Esophagus squamous epithelium (tissue), 5 donors: ENCODE measurements at regions not wholly inside any gene's neighbourhood (a gene's known extent, or its start where the extent isn't known, plus 50 kb on each side); places are given as distances from the start of the nearest gene placed in this dataset.

ENCODE experiments used
- DNase-seq: peaks from one replicate; lab custom pipeline; 2025; lab: John Stamatoyannopoulos, UW
- H3K27ac ChIP-seq, 4 donors: fragments of 200-600 bp; sonication (generic); one replicate each; pipeline ENCODE4 v1.5.1; 2016 to 2019; ENCODE audit warnings: mild to moderate bottlenecking in 1 of 4
- H3K27me3 ChIP-seq, 4 donors: fragments of 200-600 bp; sonication (generic); 1 replicate in 3 of 4; 2 replicates in 1 of 4; pipeline versions ENCODE4 v1.5.1 to v1.6.0; 2017 to 2021; ENCODE audit warnings: antibody characterized with exemption in 1 of 4
- H3K36me3 ChIP-seq, 3 donors: fragments of 200-600 bp; sonication (generic); one replicate each; pipeline ENCODE4 v1.5.1; 2016 to 2019
- H3K4me1 ChIP-seq, 3 donors: fragments of 200-600 bp; sonication (generic); one replicate each; pipeline ENCODE4 v1.5.1; 2017 to 2019
- H3K4me3 ChIP-seq, 4 donors: fragments of 200-600 bp; sonication (generic); 1 replicate in 3 of 4; 2 replicates in 1 of 4; pipeline ENCODE4 v1.5.1; 2016 to 2019; ENCODE audit warnings: mild to moderate bottlenecking in 2 of 4, moderate library complexity in 1 of 4
- H3K9me3 ChIP-seq, 3 donors: fragments of 200-600 bp; sonication (generic); one replicate each; pipeline ENCODE4 v1.5.1; 2016 to 2019
- CTCF ChIP-seq, 6 experiments: fragments of 450-650 bp in 4 of 6; fragments of 200-600 bp in 2 of 6; sonication (generic) in 2 of 6; IDR thresholded peaks; one replicate each; pipeline ENCODE4 v1.5.1; 2016 to 2019; ENCODE audit warnings: antibody characterized with exemption in 6 of 6, mild to moderate bottlenecking in 4 of 6, moderate library complexity in 4 of 6
- POLR2A ChIP-seq, 4 donors: fragments of 450-650 bp; IDR thresholded peaks; one replicate each; pipeline ENCODE4 v1.6.1; 2017; ENCODE audit warnings: antibody characterized with exemption in 4 of 4, mild to moderate bottlenecking in 4 of 4, moderate library complexity in 3 of 4
- WGBS, 2 donors: methylation state at CpG; one replicate each; pipeline ENCODE4 v1.1.5; 2018; 5-methylcytosine and 5-hydroxymethylcytosine counted together
- intact Hi-C: fragments of 100-400 bp; cut with DNase I; formaldehyde crosslinking; loops from one replicate; pipeline ENCODE4 v1.15.0; 2022
- donor health status: DM: yes; HTN: yes; CAD: no.

- intact Hi-C loops = no loop called here
- Histone ChIP-seq H3K36me3 (no peaks in the 10 kb centered on the region), H3K27me3 (no peaks in the 10 kb centered on the region), H3K4me3 (no peak overlapping the region), H3K9me3 (no peaks in the 10 kb centered on the region), H3K27ac (no peak overlapping the region), H3K4me1 (no peaks in the 10 kb centered on the region)
- TF ChIP-seq POLR2A (IDR thresholded peaks at IDR 0.05) (no peak), CTCF (IDR thresholded peaks at IDR 0.05) (no peak)
- DNase-seq = no peak
- WGBS, 2 donors = 69 to 72% methylated on average over 3 of the region's 3 CpGs
These were observed 58.7 kb downstream of the OTOL1 start for GRCh38 chr3:161555320-161555719.

GRCh38 chr3:161556533-161556932, 59.9 kb downstream of the OTOL1 start:
- no peaks in the 10 kb centered on the region for H3K36me3 ChIP-seq
- TF ChIP-seq CTCF (IDR thresholded peaks at IDR 0.05) (no peak), POLR2A (IDR thresholded peaks at IDR 0.05) (no peak)
- no peak overlapping the region for H3K4me3 ChIP-seq
- H3K27ac ChIP-seq = no peak overlapping the region
- H3K4me1 ChIP-seq = no peaks in the 10 kb centered on the region
- H3K9me3 ChIP-seq = no peaks in the 10 kb centered on the region
- 64 to 86% methylated on average over 3 of the region's 3 CpGs for WGBS, 2 donors
- no peaks in the 10 kb centered on the region for H3K27me3 ChIP-seq
- intact Hi-C loops = no loop called here
- no peak for DNase-seq

- Histone ChIP-seq H3K36me3 (no peaks in the 10 kb centered on the region), H3K9me3 (no peaks in the 10 kb centered on the region), H3K27ac (no peak overlapping the region), H3K4me3 (no peak overlapping the region), H3K27me3 (no peaks in the 10 kb centered on the region), H3K4me1 (no peaks in the 10 kb centered on the region)
- intact Hi-C loops = no loop called here
- DNase-seq = no peak
- no peak for TF ChIP-seq CTCF (IDR thresholded peaks at IDR 0.05)
- TF ChIP-seq POLR2A (IDR thresholded peaks at IDR 0.05) = no peak
- WGBS, 2 donors = 15 to 38% methylated on average over 1 of the region's 1 CpG
These were observed 60.3 kb downstream of the OTOL1 start for GRCh38 chr3:161556941-161557340.

GRCh38 chr3:161557445-161558150, 61.0 kb downstream of the OTOL1 start:
- WGBS, 2 donors = 52 to 59% methylated on average over 5 of the region's 5 CpGs
- H3K4me1 ChIP-seq = no peaks in the 10 kb centered on the region
- no peak overlapping the region for H3K27ac ChIP-seq
- H3K4me3 ChIP-seq = no peak overlapping the region
- no peaks in the 10 kb centered on the region for H3K27me3 ChIP-seq
- no peaks in the 10 kb centered on the region for H3K9me3 ChIP-seq
- no peak for DNase-seq
- intact Hi-C loops = no loop called here
- no peak for TF ChIP-seq CTCF (IDR thresholded peaks at IDR 0.05)
- TF ChIP-seq POLR2A (IDR thresholded peaks at IDR 0.05) = no peak
- no peaks in the 10 kb centered on the region for H3K36me3 ChIP-seq

- no peak overlapping the region for H3K4me3 ChIP-seq
- H3K27ac ChIP-seq = no peak overlapping the region
- 26 to 37% methylated on average over 3 to 4 of the region's 4 CpGs for WGBS, 2 donors
- no peaks in the 10 kb centered on the region for H3K9me3 ChIP-seq
- TF ChIP-seq CTCF (IDR thresholded peaks at IDR 0.05) (no peak), POLR2A (IDR thresholded peaks at IDR 0.05) (no peak)
- H3K4me1 ChIP-seq = no peaks in the 10 kb centered on the region
- H3K27me3 ChIP-seq = no peaks in the 10 kb centered on the region
- no peaks in the 10 kb centered on the region for H3K36me3 ChIP-seq
- no peak for DNase-seq
- intact Hi-C loops = no loop called here
These were observed 61.6 kb downstream of the OTOL1 start for GRCh38 chr3:161558236-161558635.
